ENCODE measurements at regions not wholly inside any gene's neighbourhood (a gene's known extent, or its start where the extent isn't known, plus 50 kb on each side); places are given as distances from the start of the nearest gene placed in this dataset.

DNA sequence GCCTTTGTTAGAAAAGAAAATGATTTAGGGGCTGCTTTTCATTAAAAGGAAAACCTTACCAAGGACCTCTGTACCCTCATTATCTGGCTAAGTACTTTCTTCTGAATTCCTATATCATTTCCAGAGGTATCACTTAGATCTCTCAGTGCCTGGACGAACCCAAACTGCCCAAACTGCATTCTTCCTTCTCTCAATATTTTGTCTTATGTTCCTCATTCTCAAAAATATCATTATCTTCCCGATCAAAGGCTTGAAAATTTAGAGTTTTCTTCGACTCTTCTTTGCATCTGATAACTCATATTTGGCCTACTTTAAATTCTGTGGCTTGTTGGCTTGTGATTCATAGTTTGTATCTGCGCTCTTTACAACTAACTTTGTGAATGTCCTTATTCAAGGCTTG is 136.7 kb upstream of the TAF11L2 start:
- Histone ChIP-seq H3K27me3 (no peaks in the 10 kb centered on the region), H3K4me1 (peaks cover 0 to 10% (median 0%) of the 10 kb centered on the region in 3 donors), H3K27ac (no peak overlapping the region), H3K4me3 (no peak overlapping the region), H3K36me3 (no peaks in the 10 kb centered on the region), H3K9me3 (no peaks in the 10 kb centered on the region)
- intact Hi-C loops (cut with DNase I): no loop called here
- no peak for DNase-seq
- 85 to 89% methylated on average over 4 of the region's 4 CpGs for WGBS, 2 donors
- TF ChIP-seq POLR2A (IDR thresholded peaks at IDR 0.05): no peak
- TF ChIP-seq, protein P1, sequence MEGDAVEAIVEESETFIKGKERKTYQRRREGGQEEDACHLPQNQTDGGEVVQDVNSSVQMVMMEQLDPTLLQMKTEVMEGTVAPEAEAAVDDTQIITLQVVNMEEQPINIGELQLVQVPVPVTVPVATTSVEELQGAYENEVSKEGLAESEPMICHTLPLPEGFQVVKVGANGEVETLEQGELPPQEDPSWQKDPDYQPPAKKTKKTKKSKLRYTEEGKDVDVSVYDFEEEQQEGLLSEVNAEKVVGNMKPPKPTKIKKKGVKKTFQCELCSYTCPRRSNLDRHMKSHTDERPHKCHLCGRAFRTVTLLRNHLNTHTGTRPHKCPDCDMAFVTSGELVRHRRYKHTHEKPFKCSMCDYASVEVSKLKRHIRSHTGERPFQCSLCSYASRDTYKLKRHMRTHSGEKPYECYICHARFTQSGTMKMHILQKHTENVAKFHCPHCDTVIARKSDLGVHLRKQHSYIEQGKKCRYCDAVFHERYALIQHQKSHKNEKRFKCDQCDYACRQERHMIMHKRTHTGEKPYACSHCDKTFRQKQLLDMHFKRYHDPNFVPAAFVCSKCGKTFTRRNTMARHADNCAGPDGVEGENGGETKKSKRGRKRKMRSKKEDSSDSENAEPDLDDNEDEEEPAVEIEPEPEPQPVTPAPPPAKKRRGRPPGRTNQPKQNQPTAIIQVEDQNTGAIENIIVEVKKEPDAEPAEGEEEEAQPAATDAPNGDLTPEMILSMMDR (IDR thresholded peaks at IDR 0.05): no peak

DNA sequence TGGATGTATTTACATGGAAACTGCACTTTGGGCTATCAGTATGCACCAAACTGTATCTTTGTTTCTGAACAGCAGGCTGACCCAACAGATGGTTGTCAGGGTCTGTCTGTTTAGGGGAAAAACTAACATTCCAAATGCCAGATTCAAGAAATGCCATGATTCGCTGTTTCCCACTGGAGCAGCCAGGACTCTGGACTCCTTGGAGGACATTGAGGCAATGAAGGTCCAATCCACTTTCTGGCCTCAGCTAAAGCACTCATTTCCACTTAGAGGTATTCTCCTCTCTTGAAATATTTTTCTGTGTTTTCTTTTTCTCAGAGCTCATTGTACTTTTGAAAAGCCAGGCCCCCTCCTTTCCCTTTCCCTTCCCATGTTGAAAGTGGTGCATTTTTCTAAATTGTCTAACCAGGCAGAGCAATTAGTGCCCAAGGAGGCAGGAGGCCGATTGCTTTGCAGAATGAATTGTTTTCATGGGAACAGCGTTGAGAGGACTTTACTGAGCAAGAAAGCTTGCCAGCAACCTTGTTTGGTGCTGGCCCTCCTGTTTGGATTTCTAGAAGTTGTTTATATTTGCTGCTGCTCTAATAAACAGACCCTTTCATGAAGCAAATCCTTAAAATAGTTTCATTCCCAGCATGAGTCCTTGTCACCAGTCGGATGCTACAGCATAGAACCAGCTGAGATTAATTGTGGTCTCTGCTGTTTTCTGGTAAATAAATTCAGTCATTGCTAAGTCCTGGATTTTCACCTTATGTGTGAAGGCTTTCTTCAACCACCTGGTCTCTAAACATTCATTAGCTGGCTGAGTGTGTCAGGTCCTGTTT is 132.8 kb upstream of the TAF11L2 start:
- DNase-seq: no peak
- no peaks in the 10 kb centered on the region for H3K4me1 ChIP-seq
- TF ChIP-seq, protein P1 (IDR thresholded peaks at IDR 0.05): no peak
- no peak for TF ChIP-seq POLR2A (IDR thresholded peaks at IDR 0.05)
- intact Hi-C loops (cut with DNase I): no loop called here
- H3K27me3 ChIP-seq: no peaks in the 10 kb centered on the region
- no peaks in the 10 kb centered on the region for H3K9me3 ChIP-seq
- H3K4me3 ChIP-seq: no peak overlapping the region
- 55 to 58% methylated on average over 4 of the region's 4 CpGs for WGBS, 2 donors
- no peaks in the 10 kb centered on the region for H3K36me3 ChIP-seq
- H3K27ac ChIP-seq: no peak overlapping the region

DNA sequence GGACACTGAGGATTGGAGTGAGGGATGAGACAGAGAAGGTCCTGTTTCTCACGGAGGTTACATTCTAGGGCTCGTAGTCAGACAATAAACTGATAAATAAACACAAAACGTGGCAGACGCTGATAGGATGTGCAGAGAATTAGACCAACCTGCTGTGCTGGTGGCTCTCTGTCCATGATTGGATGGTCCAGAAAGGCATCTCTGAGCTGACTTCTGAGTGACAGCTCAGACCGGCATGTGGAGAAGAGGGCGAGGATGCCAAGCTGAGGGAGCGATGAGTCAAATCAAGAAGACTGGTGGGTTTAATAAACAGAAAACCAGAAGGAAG is 132.3 kb upstream of the TAF11L2 start:
- H3K27me3 ChIP-seq: no peaks in the 10 kb centered on the region
- H3K9me3 ChIP-seq: no peaks in the 10 kb centered on the region
- H3K27ac ChIP-seq: no peak overlapping the region
- H3K4me3 ChIP-seq: no peak overlapping the region
- DNase-seq: no peak
- H3K36me3 ChIP-seq: no peaks in the 10 kb centered on the region
- no peak for TF ChIP-seq POLR2A (IDR thresholded peaks at IDR 0.05)
- H3K4me1 ChIP-seq: no peaks in the 10 kb centered on the region
- intact Hi-C loops (cut with DNase I): no loop called here
- WGBS, 2 donors: 50 to 67% methylated on average over 7 of the region's 7 CpGs

DNA sequence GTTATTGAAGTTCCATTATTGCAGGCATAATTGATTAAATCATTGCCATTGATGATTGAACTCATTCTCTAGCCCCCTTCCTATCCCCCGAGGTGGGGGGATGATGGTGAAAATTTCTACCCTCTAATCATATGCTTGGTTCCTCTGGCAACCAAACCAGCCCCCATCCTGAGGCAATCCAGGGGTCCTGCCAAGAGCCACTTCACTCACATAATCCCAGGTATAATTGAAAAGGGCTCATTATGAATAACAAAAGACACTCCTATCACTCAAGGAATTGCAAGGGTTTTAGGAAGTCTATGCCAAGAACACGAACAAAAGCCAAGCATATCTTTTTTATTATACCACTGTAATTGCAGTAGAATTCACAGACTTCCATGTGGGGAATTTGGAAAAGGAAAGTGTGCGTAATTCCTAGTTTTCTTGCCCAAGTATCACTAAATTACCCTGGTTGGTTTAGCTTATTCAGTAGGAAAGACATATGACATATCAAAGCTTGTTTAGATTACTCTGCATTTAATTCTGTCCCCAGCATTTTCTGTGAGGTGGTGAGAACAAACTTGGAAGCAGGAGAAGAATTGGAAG is 130.7 kb upstream of the TAF11L2 start:
- TF ChIP-seq, protein P1 (IDR thresholded peaks at IDR 0.05): no peak
- 53 to 64% methylated on average over 3 of the region's 3 CpGs for WGBS, 2 donors
- intact Hi-C loops (cut with DNase I): no loop called here

DNA sequence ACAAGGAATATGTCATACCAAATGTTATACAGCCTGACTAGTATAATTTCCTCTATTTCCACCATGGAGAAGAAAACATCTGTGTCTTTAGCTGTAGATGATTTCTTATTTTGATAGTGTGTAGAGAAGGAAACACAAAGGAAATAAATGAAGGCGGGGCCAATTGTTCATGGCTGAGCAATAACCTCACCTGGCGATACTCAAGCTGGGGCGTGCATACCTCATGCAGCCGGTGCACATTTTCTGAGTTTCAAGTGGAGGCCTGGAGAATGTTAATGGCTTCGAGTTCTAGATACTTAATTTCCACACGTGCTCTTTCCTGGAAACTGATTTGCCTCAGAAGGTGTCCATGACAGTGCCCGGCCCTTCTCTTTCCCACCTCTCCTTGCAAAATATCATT is 127.4 kb upstream of the TAF11L2 start:
- H3K27me3 ChIP-seq: no peaks in the 10 kb centered on the region
- no peaks in the 10 kb centered on the region for H3K36me3 ChIP-seq
- H3K9me3 ChIP-seq: no peaks in the 10 kb centered on the region
- intact Hi-C loops (cut with DNase I): no loop called here
- H3K4me1 ChIP-seq: no peaks in the 10 kb centered on the region
- 47 to 80% methylated on average over 7 of the region's 7 CpGs for WGBS, 2 donors
- H3K27ac ChIP-seq: no peak overlapping the region
- TF ChIP-seq, protein P1 (IDR thresholded peaks at IDR 0.05): no peak
- TF ChIP-seq POLR2A (IDR thresholded peaks at IDR 0.05): no peak
- DNase-seq: no peak
- H3K4me3 ChIP-seq: no peak overlapping the region

More for the DNA sequence above, 130.7 kb upstream of the TAF11L2 start:
- H3K27ac ChIP-seq: no peak overlapping the region
- H3K4me1 ChIP-seq: no peaks in the 10 kb centered on the region
- DNase-seq: no peak
- no peaks in the 10 kb centered on the region for H3K9me3 ChIP-seq
- no peak overlapping the region for H3K4me3 ChIP-seq
- no peaks in the 10 kb centered on the region for H3K36me3 ChIP-seq
- H3K27me3 ChIP-seq: no peaks in the 10 kb centered on the region
